NT2/D1 (cell line): ENCODE measurements at regions not wholly inside any gene's neighbourhood (a gene's known extent, or its start where the extent isn't known, plus 50 kb on each side); places are given as distances from the start of the nearest gene placed in this dataset.
"Not testable (repeated sequence)": the region's sequence is repeated elsewhere in the genome, so short reads cannot be mapped to it uniquely, and the experiment has no call there.

ENCODE experiments used
- DNase-seq: peaks from one replicate; pipeline ENCODE4 v3.0.0-alpha.2; 2011; ENCODE audit warnings: low read depth, low spot score
- H3K27me3 ChIP-seq: 2 replicates; pipeline ENCODE4 v1.6.0; 2011; ENCODE audit warnings: mild to moderate bottlenecking; ENCODE audit not compliant: insufficient read length, insufficient read depth
- H3K36me3 ChIP-seq: 2 replicates; pipeline ENCODE4 v1.6.1; 2011; ENCODE audit warnings: mild to moderate bottlenecking, low read length, mixed read lengths; ENCODE audit not compliant: insufficient read depth, insufficient read length
- H3K4me1 ChIP-seq: 2 replicates; pipeline ENCODE4 v1.5.1; 2011; ENCODE audit not compliant: insufficient read depth, insufficient read length
- H3K4me3 ChIP-seq: 2 replicates; pipeline ENCODE4 v1.5.1; 2011; ENCODE audit warnings: low read depth; ENCODE audit not compliant: insufficient read length
- H3K9ac ChIP-seq: 2 replicates; pipeline ENCODE4 v1.6.0; 2011; ENCODE audit warnings: low read depth; ENCODE audit not compliant: insufficient read length
- H3K9me3 ChIP-seq: 2 replicates; pipeline ENCODE4 v1.5.1; 2011; ENCODE audit warnings: mild to moderate bottlenecking, low read length; ENCODE audit not compliant: insufficient read depth
- SUZ12 ChIP-seq: IDR thresholded peaks from 2 replicates; pipeline ENCODE4 v1.6.1; 2011; ENCODE audit not compliant: insufficient read length, insufficient read depth; ENCODE audit errors: extremely low read depth
- YY1 ChIP-seq: IDR thresholded peaks from 2 replicates; pipeline ENCODE4 v1.6.1; 2011; ENCODE audit not compliant: insufficient read length, insufficient read depth
- ZNF274 ChIP-seq: IDR thresholded peaks from 2 replicates; pipeline ENCODE4 v1.6.1; 2011; ENCODE audit warnings: mild to moderate bottlenecking, low read depth, low read length

DNA sequence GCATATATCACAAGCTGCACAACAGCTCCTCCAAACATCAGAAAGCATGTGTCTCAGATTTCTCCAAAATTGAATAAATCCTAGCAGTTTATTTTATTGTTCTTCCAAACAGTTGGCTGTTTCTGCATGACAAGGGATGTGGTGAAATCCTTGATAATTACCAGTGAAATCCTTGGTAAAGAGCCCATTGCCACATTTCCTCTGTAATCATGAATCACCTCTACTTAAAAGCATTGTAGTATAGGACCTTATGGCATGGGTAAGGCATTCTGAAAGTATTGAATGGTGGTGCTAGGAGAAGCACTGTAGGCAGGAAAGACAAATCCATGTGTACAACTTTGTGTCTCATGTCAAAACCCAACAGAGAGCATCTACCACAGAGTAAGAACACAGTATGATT is 135.8 kb upstream of the NDST3 start:
- no peak overlapping the region for H3K4me3 ChIP-seq
- no peak overlapping the region for H3K9ac ChIP-seq
- no peaks in the 10 kb centered on the region for H3K36me3 ChIP-seq
- H3K9me3 ChIP-seq, result no peaks in the 10 kb centered on the region
- no peak for DNase-seq
- no peaks in the 10 kb centered on the region for H3K27me3 ChIP-seq
- H3K4me1 ChIP-seq, result no peaks in the 10 kb centered on the region
- TF ChIP-seq ZNF274 (no peak), YY1 (no peak), SUZ12 (no peak)

DNA sequence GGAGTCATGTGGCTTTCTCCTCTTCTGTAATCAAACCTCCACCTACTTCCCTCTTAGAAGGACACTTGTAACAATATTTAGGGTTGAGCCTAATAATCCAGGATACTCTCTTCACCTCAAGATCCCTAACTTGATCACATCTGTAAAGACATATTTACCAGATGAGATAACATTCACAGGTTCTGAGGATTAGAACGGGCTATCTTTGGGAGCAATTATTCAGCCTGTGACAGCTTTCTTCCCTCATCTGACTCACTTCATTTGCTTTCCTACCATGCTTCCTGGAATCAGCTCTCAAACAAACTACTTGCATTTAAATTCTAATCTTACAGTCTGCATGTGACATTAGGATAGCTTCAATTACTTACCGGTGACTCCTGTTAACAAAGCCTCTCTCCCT is 133.5 kb upstream of the NDST3 start:
- no peak for TF ChIP-seq ZNF274
- TF ChIP-seq SUZ12, result no peak
- no peak for TF ChIP-seq YY1
- Histone ChIP-seq H3K4me3 (no peak overlapping the region), H3K36me3 (no peaks in the 10 kb centered on the region), H3K9ac (no peak overlapping the region), H3K9me3 (no peaks in the 10 kb centered on the region), H3K4me1 (no peaks in the 10 kb centered on the region), H3K27me3 (no peaks in the 10 kb centered on the region)
- no peak for DNase-seq

DNA sequence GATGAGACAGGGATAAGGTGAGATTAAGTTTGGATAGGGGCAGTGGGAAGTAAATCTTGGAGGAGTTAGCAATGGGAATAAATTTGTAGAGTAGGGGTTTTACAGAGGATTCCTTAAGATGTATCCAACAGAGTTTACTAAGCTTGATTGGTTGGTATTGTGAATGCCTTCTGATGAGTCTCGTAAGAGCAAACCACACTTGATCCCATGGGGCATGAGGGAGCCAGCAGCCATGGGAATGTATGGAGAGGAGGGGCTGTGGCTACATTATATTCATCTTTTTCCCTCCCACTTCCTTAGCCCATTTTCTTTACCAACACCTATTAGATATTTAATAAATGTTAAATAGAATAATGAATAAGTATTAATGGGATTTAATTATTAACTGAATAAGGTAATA is 126.6 kb upstream of the NDST3 start:
- Histone ChIP-seq H3K4me1 (no peaks in the 10 kb centered on the region), H3K9ac (no peak overlapping the region), H3K36me3 (no peaks in the 10 kb centered on the region), H3K27me3 (no peaks in the 10 kb centered on the region), H3K9me3 (no peaks in the 10 kb centered on the region), H3K4me3 (no peak overlapping the region)
- no peak for DNase-seq
- TF ChIP-seq ZNF274, result no peak
- TF ChIP-seq YY1, result no peak
- TF ChIP-seq SUZ12, result no peak

DNA sequence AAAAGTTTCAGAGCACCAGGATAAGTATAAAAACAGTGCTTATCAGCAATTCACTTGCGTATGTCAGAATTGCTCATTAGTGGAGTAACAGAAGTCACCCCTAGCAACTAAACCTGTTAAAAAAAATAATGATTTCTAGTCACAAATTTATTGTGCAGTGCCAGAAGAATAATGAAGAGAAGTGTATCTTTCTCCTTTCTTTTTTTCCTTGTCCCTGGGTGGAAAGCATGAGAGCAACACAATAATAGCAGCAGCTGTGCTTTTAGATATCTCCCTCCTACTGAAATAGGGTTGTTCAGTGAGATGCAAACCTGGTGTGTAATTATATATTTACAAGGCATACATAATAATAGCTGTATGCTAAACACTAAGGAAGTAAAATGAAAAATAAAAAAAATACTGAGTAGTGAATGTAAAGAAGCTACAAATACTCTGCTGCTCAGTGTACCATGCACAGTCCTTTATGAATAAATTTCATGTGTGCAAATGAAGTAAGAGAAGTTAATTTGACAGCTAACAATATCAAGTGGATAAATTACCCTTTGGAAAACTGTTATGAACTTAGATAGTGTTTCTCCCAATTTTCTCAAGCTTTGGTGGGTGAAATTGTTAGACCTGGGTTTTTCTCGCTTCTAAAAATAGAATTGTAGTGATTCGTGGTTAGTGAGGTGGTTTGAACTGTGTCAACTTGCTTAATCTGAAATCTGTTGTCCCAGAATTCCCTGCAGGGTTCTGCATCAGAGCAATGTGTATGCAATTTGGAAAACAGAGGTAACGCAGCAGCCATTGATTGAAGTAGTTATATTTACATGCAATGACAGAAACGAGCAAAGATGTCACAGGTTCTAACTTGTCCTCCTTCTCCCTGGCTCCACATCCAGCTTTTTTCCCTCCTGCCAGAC is 125.7 kb upstream of the NDST3 start:
- Histone ChIP-seq H3K9ac (no peak overlapping the region), H3K4me1 (no peaks in the 10 kb centered on the region), H3K27me3 (no peaks in the 10 kb centered on the region), H3K4me3 (no peak overlapping the region), H3K36me3 (no peaks in the 10 kb centered on the region), H3K9me3 (no peaks in the 10 kb centered on the region)
- DNase-seq, result no peak
- TF ChIP-seq SUZ12 (no peak), YY1 (no peak), ZNF274 (no peak)

DNA sequence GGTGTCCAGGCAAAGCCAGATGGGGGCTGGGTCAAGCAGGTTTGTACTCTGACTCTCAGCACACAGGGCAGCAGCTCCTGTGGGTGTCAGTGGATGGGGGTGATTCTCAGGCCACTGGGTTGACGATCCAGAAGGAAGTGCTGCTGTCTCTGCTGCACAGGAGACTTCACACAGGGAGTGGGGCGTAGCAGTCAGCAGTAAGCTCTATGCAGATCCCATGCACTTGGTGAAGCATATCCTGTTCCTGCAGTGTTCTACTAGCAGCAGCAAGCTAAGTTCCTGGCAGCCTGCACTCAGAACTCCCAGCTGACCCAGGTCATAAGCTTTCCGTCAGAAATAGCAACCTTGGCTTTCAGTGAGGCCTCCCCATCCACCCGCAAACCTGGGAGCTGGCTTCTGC is 117.6 kb upstream of the NDST3 start:
- TF ChIP-seq ZNF274 (no peak), YY1 (no peak), SUZ12 (no peak)
- no peaks in the 10 kb centered on the region for H3K4me1 ChIP-seq
- H3K36me3 ChIP-seq, result no peaks in the 10 kb centered on the region
- no peak overlapping the region for H3K4me3 ChIP-seq
- DNase-seq, result no peak
- 0 out of 2 replicates have a peak, but pooled peaks cover 13% of the 10 kb centered on the region for H3K9me3 ChIP-seq
- H3K27me3 ChIP-seq, result no peaks in the 10 kb centered on the region
- no peak overlapping the region for H3K9ac ChIP-seq

DNA sequence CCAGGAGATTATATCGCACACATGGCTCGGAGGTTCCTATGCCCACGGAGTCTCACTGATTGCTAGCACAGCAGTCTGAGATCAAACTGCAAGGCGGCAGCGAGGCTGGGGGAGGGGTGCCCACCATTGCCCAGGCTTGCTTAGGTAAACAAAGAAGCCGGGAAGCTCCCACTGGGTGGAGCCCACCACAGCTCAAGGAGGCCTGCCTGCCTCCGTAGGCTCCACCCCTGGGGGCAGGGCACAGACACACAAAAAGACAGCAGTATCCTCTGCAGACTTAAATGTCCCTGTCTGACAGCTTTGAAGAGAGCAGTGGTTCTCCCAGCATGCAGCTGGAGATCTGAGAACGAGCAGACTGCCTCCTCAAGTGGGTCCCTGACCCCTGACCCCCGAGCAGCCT is 112.0 kb upstream of the NDST3 start:
- H3K36me3 ChIP-seq, H3K4me3 ChIP-seq: not testable (repeated sequence)

DNA sequence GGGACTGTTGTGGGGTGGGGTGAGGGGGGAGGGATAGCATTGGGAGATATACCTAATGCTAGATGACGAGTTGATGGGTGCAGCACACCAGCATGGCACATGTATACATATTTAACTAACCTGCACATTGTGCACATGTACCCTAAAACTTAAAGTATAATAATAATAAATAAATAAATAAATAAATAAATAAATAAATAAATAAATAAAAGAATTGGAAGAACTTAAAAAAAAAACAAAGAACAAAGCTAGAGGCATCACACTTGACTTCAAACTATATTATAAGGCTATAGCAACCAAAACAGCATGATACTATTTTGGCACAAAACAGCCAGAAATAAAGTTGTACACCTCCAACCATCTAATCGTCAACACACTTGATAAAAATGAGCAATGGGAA is 106.5 kb upstream of the NDST3 start:
- H3K4me1 ChIP-seq, DNase-seq, H3K4me3 ChIP-seq, H3K9me3 ChIP-seq, H3K36me3 ChIP-seq, H3K27me3 ChIP-seq, H3K9ac ChIP-seq: not testable (repeated sequence)

More for the DNA sequence above, 112.0 kb upstream of the NDST3 start:
- not testable (repeated sequence) for H3K27me3 ChIP-seq, H3K9ac ChIP-seq, H3K4me1 ChIP-seq
- DNase-seq, result peak; percentile 36
- H3K9me3 ChIP-seq, result 0 out of 2 replicates have a peak, but pooled peaks cover 13% of the 10 kb centered on the region
